ENCODE measurements at regions not wholly inside any gene's neighbourhood (a gene's known extent, or its start where the extent isn't known, plus 50 kb on each side); places are given as distances from the start of the nearest gene placed in this dataset.

DNA sequence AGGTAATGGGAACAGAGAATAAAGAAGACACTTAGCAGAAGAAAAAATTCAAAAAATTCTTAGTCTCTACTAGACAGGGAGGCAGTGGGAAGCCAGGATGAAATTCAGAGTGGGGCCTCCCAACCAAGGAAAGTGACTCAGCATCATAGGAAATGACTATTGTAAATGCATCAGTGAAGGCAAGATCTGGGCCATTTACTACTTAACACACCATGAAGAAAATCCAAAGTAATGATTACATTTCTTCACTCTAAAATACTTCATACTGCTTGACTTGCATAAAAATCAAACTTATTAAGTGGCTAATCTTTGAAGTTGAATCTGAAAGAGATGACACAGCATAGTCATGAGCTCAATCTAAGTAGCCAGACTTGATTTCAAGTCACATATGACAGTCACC, 405.8 kb upstream of the SLC39A10 start:
- TF ChIP-seq, protein P1, sequence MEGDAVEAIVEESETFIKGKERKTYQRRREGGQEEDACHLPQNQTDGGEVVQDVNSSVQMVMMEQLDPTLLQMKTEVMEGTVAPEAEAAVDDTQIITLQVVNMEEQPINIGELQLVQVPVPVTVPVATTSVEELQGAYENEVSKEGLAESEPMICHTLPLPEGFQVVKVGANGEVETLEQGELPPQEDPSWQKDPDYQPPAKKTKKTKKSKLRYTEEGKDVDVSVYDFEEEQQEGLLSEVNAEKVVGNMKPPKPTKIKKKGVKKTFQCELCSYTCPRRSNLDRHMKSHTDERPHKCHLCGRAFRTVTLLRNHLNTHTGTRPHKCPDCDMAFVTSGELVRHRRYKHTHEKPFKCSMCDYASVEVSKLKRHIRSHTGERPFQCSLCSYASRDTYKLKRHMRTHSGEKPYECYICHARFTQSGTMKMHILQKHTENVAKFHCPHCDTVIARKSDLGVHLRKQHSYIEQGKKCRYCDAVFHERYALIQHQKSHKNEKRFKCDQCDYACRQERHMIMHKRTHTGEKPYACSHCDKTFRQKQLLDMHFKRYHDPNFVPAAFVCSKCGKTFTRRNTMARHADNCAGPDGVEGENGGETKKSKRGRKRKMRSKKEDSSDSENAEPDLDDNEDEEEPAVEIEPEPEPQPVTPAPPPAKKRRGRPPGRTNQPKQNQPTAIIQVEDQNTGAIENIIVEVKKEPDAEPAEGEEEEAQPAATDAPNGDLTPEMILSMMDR (IDR thresholded peaks at IDR 0.05; ENCODE audit: low read length) = no peak
- TF ChIP-seq EZH2phosphoT487 (IDR thresholded peaks at IDR 0.05; ENCODE audit: low read length) = no peak
